Neural progenitor cell (in vitro differentiated cells): ENCODE measurements at regions not wholly inside any gene's neighbourhood (a gene's known extent, or its start where the extent isn't known, plus 50 kb on each side); places are given as distances from the start of the nearest gene placed in this dataset.

Source experiments
- DNase-seq: peaks from one replicate; pipeline ENCODE4 v3.0.0-alpha.2; 2016; ENCODE audit warnings: low spot score
- H2AFZ ChIP-seq: fragments of 200-600 bp; sonication (generic); replicated peaks from 2 replicates; pipeline ENCODE4 v1.6.1; 2016; ENCODE audit warnings: antibody characterized with exemption
- H3F3A ChIP-seq: fragments of 200-600 bp; sonication (generic); 2 replicates; pipeline ENCODE4 v1.6.1; 2016; ENCODE audit warnings: antibody characterized with exemption, low read depth
- H3K27ac ChIP-seq: fragments of 200-600 bp; sonication (generic); 2 replicates; pipeline ENCODE4 v1.5.1; 2016; ENCODE audit warnings: mild to moderate bottlenecking
- H3K27me3 ChIP-seq: fragments of 200-600 bp; sonication (generic); 2 replicates; pipeline ENCODE4 v1.6.1; 2016; ENCODE audit warnings: mild to moderate bottlenecking, moderate library complexity
- H3K36me3 ChIP-seq: fragments of 200-600 bp; sonication (generic); 2 replicates; pipeline ENCODE4 v1.5.1; 2016
- H3K4me1 ChIP-seq: fragments of 200-600 bp; sonication (generic); 2 replicates; pipeline ENCODE4 v1.6.1; 2016; ENCODE audit warnings: mixed run types
- H3K4me2 ChIP-seq: fragments of 200-600 bp; sonication (generic); 2 replicates; pipeline ENCODE4 v1.6.1; 2016
- H3K4me3 ChIP-seq: fragments of 200-600 bp; sonication (generic); 2 replicates; pipeline ENCODE4 v1.5.1; 2016
- H3K79me2 ChIP-seq: fragments of 200-600 bp; sonication (generic); 2 replicates; pipeline ENCODE4 v1.6.1; 2016; ENCODE audit warnings: low read depth
- H3K9ac ChIP-seq: fragments of 200-600 bp; sonication (generic); 2 replicates; pipeline ENCODE4 v1.6.1; 2016
- H3K9me3 ChIP-seq: fragments of 200-600 bp; sonication (generic); 2 replicates; pipeline ENCODE4 v1.5.1; 2016; ENCODE audit warnings: low read depth
- H4K20me1 ChIP-seq: fragments of 200-600 bp; sonication (generic); 2 replicates; pipeline ENCODE4 v1.6.1; 2016; ENCODE audit warnings: low read depth
- H3K27ac Mint-ChIP-seq: 3 replicates; pipeline ENCODE4 v1.8.0; 2021; ENCODE audit warnings: mixed read lengths
- H3K27me3 Mint-ChIP-seq: 2 replicates; pipeline ENCODE4 v1.8.0; 2022; ENCODE audit warnings: low read depth, mild to moderate bottlenecking, inconsistent platforms, moderate library complexity, mixed read lengths; ENCODE audit not compliant: insufficient read depth
- H3K36me3 Mint-ChIP-seq: 3 replicates; pipeline ENCODE4 v1.8.0; 2021; ENCODE audit warnings: mixed read lengths
- H3K4me1 Mint-ChIP-seq: 3 replicates; pipeline ENCODE4 v1.8.0; 2021; ENCODE audit warnings: mixed read lengths
- H3K4me3 Mint-ChIP-seq: 3 replicates; pipeline ENCODE4 v1.8.0; 2021; ENCODE audit warnings: mild to moderate bottlenecking, moderate library complexity, mixed read lengths
- H3K9me3 Mint-ChIP-seq: 3 replicates; pipeline ENCODE4 v1.8.0; 2020; ENCODE audit warnings: mixed read lengths
- CTCF ChIP-seq: fragments of 200-600 bp; sonication (generic); IDR thresholded peaks from 2 replicates; pipeline ENCODE4 v1.5.1; 2017; ENCODE audit warnings: antibody characterized with exemption, mild to moderate bottlenecking
- EZH2 ChIP-seq: fragments of 200-600 bp; sonication (generic); IDR thresholded peaks from 2 replicates; pipeline ENCODE4 v1.6.1; 2017; ENCODE audit warnings: antibody characterized with exemption, mild to moderate bottlenecking, moderate library complexity
- EZH2phosphoT487 ChIP-seq: fragments of 200-600 bp; sonication (generic); IDR thresholded peaks from 2 replicates; pipeline ENCODE4 v1.6.1; 2017; ENCODE audit warnings: antibody characterized with exemption

DNA sequence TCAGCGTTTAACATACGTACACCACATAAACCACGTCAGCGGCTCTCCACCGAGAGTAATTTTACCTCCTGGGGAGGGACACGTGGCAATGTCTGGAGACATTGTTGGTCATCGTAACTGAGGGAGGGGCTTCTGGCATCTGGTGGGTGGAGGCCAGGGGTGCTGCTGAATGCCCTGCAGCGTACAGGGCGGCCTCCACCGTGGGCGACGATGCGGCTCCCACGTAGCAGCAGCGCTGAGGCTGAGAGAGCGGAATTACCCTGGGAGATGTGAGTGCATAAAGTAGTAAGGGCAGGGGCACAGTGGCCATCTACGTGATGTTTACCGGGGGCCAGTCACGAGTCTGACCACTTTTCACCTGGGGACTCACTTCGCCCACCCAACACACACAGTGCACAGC is 212.4 kb downstream of the RBFOX3 start:
- H3K27me3 Mint-ChIP-seq = peaks cover 19% of the 10 kb centered on the region
- no peaks in the 10 kb centered on the region for H4K20me1 ChIP-seq

GRCh38 chr17:79396696-79397095 is 214.2 kb downstream of the RBFOX3 start:
- Histone ChIP-seq H3K4me2 (no peak overlapping the region), H3K9me3 (no peaks in the 10 kb centered on the region), H3F3A (peaks cover 14% of the 10 kb centered on the region), H2AFZ (no peak overlapping the region), H3K36me3 (no peaks in the 10 kb centered on the region), H3K27me3 (peaks cover 39% of the 10 kb centered on the region), H3K27ac (no peak overlapping the region), H3K9ac (no peak overlapping the region), H3K79me2 (no peaks in the 10 kb centered on the region), H3K4me3 (no peak overlapping the region), H3K4me1 (peaks cover 29% of the 10 kb centered on the region), H4K20me1 (no peaks in the 10 kb centered on the region)
- Mint-ChIP-seq H3K36me3 (no peaks in the 10 kb centered on the region), H3K9me3 (no peaks in the 10 kb centered on the region), H3K4me1 (peaks cover 24% of the 10 kb centered on the region), H3K27ac (no peak overlapping the region), H3K4me3 (no peak overlapping the region), H3K27me3 (peaks cover 34% of the 10 kb centered on the region)
- DNase-seq = no peak
- no peak for TF ChIP-seq EZH2
- no peak for TF ChIP-seq CTCF
- TF ChIP-seq EZH2phosphoT487 = no peak

More for the DNA sequence above, 212.4 kb downstream of the RBFOX3 start:
- no peak for TF ChIP-seq EZH2phosphoT487
- no peak for TF ChIP-seq EZH2
- no peak for TF ChIP-seq CTCF
- Mint-ChIP-seq H3K4me3 (peak overlapping the region; percentile 28), H3K36me3 (no peaks in the 10 kb centered on the region), H3K27ac (no peak overlapping the region), H3K4me1 (peaks cover 24% of the 10 kb centered on the region), H3K9me3 (no peaks in the 10 kb centered on the region)
- DNase-seq = no peak
- Histone ChIP-seq H3K79me2 (no peaks in the 10 kb centered on the region), H3K4me2 (no peak overlapping the region), H3F3A (peaks cover 20% of the 10 kb centered on the region), H3K9ac (no peak overlapping the region), H3K9me3 (no peaks in the 10 kb centered on the region), H3K4me1 (peaks cover 37% of the 10 kb centered on the region), H3K27ac (no peak overlapping the region), H3K27me3 (peaks cover 34% of the 10 kb centered on the region), H2AFZ (no peak overlapping the region), H3K4me3 (no peak overlapping the region), H3K36me3 (no peaks in the 10 kb centered on the region)

DNA sequence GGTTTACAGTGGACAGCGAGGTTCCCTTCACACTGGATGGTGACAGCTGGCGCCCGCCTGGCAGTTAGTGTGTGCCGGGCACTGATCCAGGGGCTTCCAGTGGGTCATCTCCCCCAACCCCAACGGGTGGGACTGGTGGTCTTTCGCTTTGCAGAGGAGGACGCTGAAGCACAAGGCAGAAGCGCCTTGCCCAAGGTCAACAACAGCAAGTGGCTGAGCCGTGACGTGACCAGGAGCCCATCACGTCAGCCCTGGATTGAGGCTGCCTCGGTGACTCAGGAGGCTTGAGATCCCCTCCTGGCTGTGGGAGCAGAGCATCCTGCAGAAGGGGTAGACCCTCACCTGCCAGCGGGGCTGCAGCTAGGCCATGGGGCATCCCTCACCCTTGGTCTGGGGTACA is 215.3 kb downstream of the RBFOX3 start:
- no peak overlapping the region for H3K9ac ChIP-seq
- no peaks in the 10 kb centered on the region for H3K9me3 ChIP-seq
- no peaks in the 10 kb centered on the region for H3K79me2 ChIP-seq
- DNase-seq = no peak
- H2AFZ ChIP-seq = no peak overlapping the region
- Mint-ChIP-seq H3K4me1 (peaks cover 14% of the 10 kb centered on the region), H3K27ac (no peak overlapping the region), H3K27me3 (peaks cover 34% of the 10 kb centered on the region), H3K36me3 (no peaks in the 10 kb centered on the region), H3K9me3 (no peaks in the 10 kb centered on the region), H3K4me3 (no peak overlapping the region)
- H3K4me3 ChIP-seq = no peak overlapping the region
- peaks cover 43% of the 10 kb centered on the region for H3K27me3 ChIP-seq
- no peak for TF ChIP-seq EZH2phosphoT487
- TF ChIP-seq EZH2 = no peak
- TF ChIP-seq CTCF = no peak
- peaks cover 13% of the 10 kb centered on the region for H3F3A ChIP-seq
- H3K36me3 ChIP-seq = no peaks in the 10 kb centered on the region
- H4K20me1 ChIP-seq = no peaks in the 10 kb centered on the region
- no peak overlapping the region for H3K27ac ChIP-seq
- no peak overlapping the region for H3K4me2 ChIP-seq
- peaks cover 21% of the 10 kb centered on the region for H3K4me1 ChIP-seq

- DNase-seq = no peak
- TF ChIP-seq EZH2 = no peak
- no peak for TF ChIP-seq EZH2phosphoT487
- TF ChIP-seq CTCF = no peak
- Histone ChIP-seq H3K36me3 (no peaks in the 10 kb centered on the region), H3K27ac (no peak overlapping the region), H3K4me1 (peaks cover 16% of the 10 kb centered on the region), H3K9me3 (no peaks in the 10 kb centered on the region), H3F3A (peaks cover 9% of the 10 kb centered on the region), H3K9ac (no peak overlapping the region), H3K79me2 (no peaks in the 10 kb centered on the region), H3K27me3 (peaks cover 43% of the 10 kb centered on the region), H4K20me1 (no peaks in the 10 kb centered on the region), H3K4me2 (no peak overlapping the region), H2AFZ (no peak overlapping the region), H3K4me3 (no peak overlapping the region)
- H3K4me1 Mint-ChIP-seq = peaks cover 11% of the 10 kb centered on the region
- H3K36me3 Mint-ChIP-seq = no peaks in the 10 kb centered on the region
- no peak overlapping the region for H3K4me3 Mint-ChIP-seq
- H3K27ac Mint-ChIP-seq = no peak overlapping the region
- no peaks in the 10 kb centered on the region for H3K9me3 Mint-ChIP-seq
- peaks cover 35% of the 10 kb centered on the region for H3K27me3 Mint-ChIP-seq
Observed at GRCh38 chr17:79395066-79395465, 215.8 kb downstream of the RBFOX3 start.
